Liver (tissue), 7 donors: ENCODE measurements at regions not wholly inside any gene's neighbourhood (a gene's known extent, or its start where the extent isn't known, plus 50 kb on each side); places are given as distances from the start of the nearest gene placed in this dataset.

Experiments used
- DNase-seq: peaks from one replicate; pipeline ENCODE4 v3.0.0-alpha.2; 2017; ENCODE audit warnings: low spot score
- H3K27ac ChIP-seq, 2 donors: one replicate each; pipeline ENCODE4 v1.7.0; 2013; ENCODE audit warnings: inconsistent platforms in 2 of 2, low read length in 2 of 2, control low read depth in 1 of 2, low read depth in 1 of 2, mild to moderate bottlenecking in 1 of 2
- H3K27me3 ChIP-seq, 4 donors: one replicate each; pipeline versions ENCODE4 v1.6.1 to v1.7.0; 2013; ENCODE audit warnings: low read length in 3 of 4, inconsistent platforms in 1 of 4, mild to moderate bottlenecking in 1 of 4, moderate library complexity in 1 of 4; ENCODE audit not compliant: control insufficient read depth in 4 of 4, insufficient read depth in 4 of 4
- H3K36me3 ChIP-seq, 4 donors: one replicate each; pipeline versions ENCODE4 v1.6.1 to v1.7.0; 2013; ENCODE audit warnings: low read length in 3 of 4, mild to moderate bottlenecking in 3 of 4, low read depth in 1 of 4, moderate library complexity in 1 of 4; ENCODE audit not compliant: control insufficient read depth in 4 of 4, insufficient read depth in 3 of 4
- H3K4me1 ChIP-seq, 4 donors: one replicate each; pipeline versions ENCODE4 v1.6.1 to v1.7.0; 2013; ENCODE audit warnings: low read length in 3 of 4, mild to moderate bottlenecking in 3 of 4, moderate library complexity in 1 of 4; ENCODE audit not compliant: control insufficient read depth in 4 of 4, insufficient read depth in 4 of 4
- H3K4me3 ChIP-seq, 3 donors: one replicate each; pipeline versions ENCODE4 v1.6.1 to v1.7.0; 2013; ENCODE audit warnings: low read length in 3 of 3, control low read depth in 1 of 3, low read depth in 1 of 3, mild to moderate bottlenecking in 1 of 3
- H3K9ac ChIP-seq, 2 donors: one replicate each; pipeline ENCODE4 v1.7.0; 2013; ENCODE audit warnings: low read length in 2 of 2, mild to moderate bottlenecking in 2 of 2, moderate library complexity in 2 of 2, control low read depth in 1 of 2, low read depth in 1 of 2
- H3K9me3 ChIP-seq, 4 donors: one replicate each; pipeline versions ENCODE4 v1.6.1 to v1.7.0; 2013; ENCODE audit warnings: low read length in 3 of 4; ENCODE audit not compliant: control insufficient read depth in 4 of 4
- EGR1 ChIP-seq, 2 donors: IDR thresholded peaks; 2 replicates each; pipeline ENCODE4 v1.6.1; 2016 to 2018; ENCODE audit warnings: antibody characterized with exemption in 2 of 2, low read depth in 2 of 2
- FOXA1 ChIP-seq: IDR thresholded peaks from 2 replicates; pipeline ENCODE4 v1.6.1; 2016; ENCODE audit warnings: antibody characterized with exemption
- FOXA2 ChIP-seq: IDR thresholded peaks from 2 replicates; pipeline ENCODE4 v1.6.1; 2016; ENCODE audit warnings: antibody characterized with exemption
- GABPA ChIP-seq, 2 donors: IDR thresholded peaks in 1 of 2; conservative IDR thresholded peaks in 1 of 2; 2 replicates each; pipeline ENCODE4 v1.6.1; 2016; ENCODE audit warnings: antibody characterized with exemption in 2 of 2, mild to moderate bottlenecking in 1 of 2, moderate library complexity in 1 of 2
- HNF4A ChIP-seq, 2 donors: conservative IDR thresholded peaks; 2 replicates each; pipeline ENCODE4 v1.6.1; 2016; ENCODE audit warnings: antibody characterized with exemption in 2 of 2, mild to moderate bottlenecking in 2 of 2
- HNF4G ChIP-seq: IDR thresholded peaks from 2 replicates; pipeline ENCODE4 v1.6.1; 2016; ENCODE audit warnings: antibody characterized with exemption
- JUND ChIP-seq, 2 donors: IDR thresholded peaks; 2 replicates each; pipeline ENCODE4 v1.6.1; 2016; ENCODE audit warnings: antibody characterized with exemption in 2 of 2
- NR2F2 ChIP-seq: IDR thresholded peaks from 2 replicates; pipeline ENCODE4 v1.6.1; 2016; ENCODE audit warnings: antibody characterized with exemption
- RAD21 ChIP-seq, 2 donors: IDR thresholded peaks; 2 replicates each; pipeline ENCODE4 v1.6.1; 2016; ENCODE audit warnings: antibody characterized with exemption in 2 of 2, mild to moderate bottlenecking in 2 of 2
- RXRA ChIP-seq, 2 donors: IDR thresholded peaks; 2 replicates each; pipeline ENCODE4 v1.6.1; 2017 to 2018; ENCODE audit warnings: antibody characterized with exemption in 2 of 2, mild to moderate bottlenecking in 1 of 2
- SP1 ChIP-seq: IDR thresholded peaks from 2 replicates; pipeline ENCODE4 v1.6.1; 2018; ENCODE audit warnings: antibody characterized with exemption, mild to moderate bottlenecking
- YY1 ChIP-seq: IDR thresholded peaks from 2 replicates; pipeline ENCODE4 v1.6.1; 2016; ENCODE audit warnings: antibody characterized with exemption, mild to moderate bottlenecking
- WGBS: extraction: QIAGEN DNeasy Blood & Tissue Kit; methylation state at CpG from one replicate; pipeline ENCODE4 v1.1.7; 2013; 5-methylcytosine and 5-hydroxymethylcytosine counted together
- TF ChIP-seq, protein P1 (sequence below): IDR thresholded peaks from 2 replicates; pipeline ENCODE4 v1.6.1; 2016; ENCODE audit warnings: antibody characterized with exemption
- TF ChIP-seq, protein P2 (sequence below): IDR thresholded peaks from 2 replicates; pipeline ENCODE4 v1.6.1; 2016; ENCODE audit warnings: antibody characterized with exemption, mild to moderate bottlenecking
- TF ChIP-seq, protein P3 (sequence below): IDR thresholded peaks from 2 replicates; pipeline ENCODE4 v1.6.1; 2016; ENCODE audit warnings: antibody characterized with exemption
- TF ChIP-seq, protein P4 (sequence below): IDR thresholded peaks from 2 replicates; pipeline ENCODE4 v1.6.1; 2016; ENCODE audit warnings: antibody characterized with exemption
- donor health status: healthy.
- donor health status: healthy.
- donor health status: healthy.
- donor health status: healthy.

DNA sequence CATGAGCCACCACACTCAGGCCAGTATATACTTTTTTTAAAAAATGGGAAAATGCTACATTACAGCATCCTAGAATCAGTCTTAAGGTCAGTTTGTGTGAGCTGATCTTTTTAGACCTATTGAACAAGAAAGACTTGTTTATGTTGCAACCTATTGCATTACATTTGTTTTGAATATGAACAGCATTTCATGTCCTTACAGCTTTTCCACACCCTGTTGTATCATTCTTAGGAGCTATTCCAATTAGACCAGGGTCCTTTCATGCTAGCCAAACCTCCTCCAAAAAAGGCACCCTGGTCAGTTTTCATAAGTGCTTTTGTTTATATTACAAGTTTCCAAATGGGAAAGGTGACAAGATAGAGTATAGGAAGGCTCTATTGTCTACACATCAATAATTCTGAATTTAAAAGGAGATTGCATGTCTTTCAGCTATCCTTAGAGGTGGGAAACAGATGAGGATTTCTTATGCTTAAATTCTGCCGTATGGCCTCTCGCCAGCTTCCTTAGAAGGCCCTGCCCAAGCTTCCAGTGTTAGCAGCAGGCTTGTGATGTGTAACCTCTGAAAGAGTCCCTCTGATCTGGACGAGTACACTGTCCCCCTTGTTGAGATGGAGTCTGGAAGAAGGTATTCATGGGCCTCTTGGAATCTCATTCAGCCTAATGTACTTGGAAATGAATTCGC, 171.9 kb downstream of the OTUD1 start:
- H3K9me3 ChIP-seq, result no peaks in the 10 kb centered on the region
- TF ChIP-seq RXRA (IDR thresholded peaks at IDR 0.05) (no peak), SP1 (no peak), NR2F2 (no peak), EGR1 (IDR thresholded peaks at IDR 0.05; ENCODE audit: low read depth in 2 of 2) (no peak), YY1 (no peak), HNF4G (no peak), FOXA1 (no peak), JUND (IDR thresholded peaks at IDR 0.05) (no peak)
- TF ChIP-seq, protein P1, sequence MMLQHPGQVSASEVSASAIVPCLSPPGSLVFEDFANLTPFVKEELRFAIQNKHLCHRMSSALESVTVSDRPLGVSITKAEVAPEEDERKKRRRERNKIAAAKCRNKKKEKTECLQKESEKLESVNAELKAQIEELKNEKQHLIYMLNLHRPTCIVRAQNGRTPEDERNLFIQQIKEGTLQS, result no peak
- TF ChIP-seq, protein P2, sequence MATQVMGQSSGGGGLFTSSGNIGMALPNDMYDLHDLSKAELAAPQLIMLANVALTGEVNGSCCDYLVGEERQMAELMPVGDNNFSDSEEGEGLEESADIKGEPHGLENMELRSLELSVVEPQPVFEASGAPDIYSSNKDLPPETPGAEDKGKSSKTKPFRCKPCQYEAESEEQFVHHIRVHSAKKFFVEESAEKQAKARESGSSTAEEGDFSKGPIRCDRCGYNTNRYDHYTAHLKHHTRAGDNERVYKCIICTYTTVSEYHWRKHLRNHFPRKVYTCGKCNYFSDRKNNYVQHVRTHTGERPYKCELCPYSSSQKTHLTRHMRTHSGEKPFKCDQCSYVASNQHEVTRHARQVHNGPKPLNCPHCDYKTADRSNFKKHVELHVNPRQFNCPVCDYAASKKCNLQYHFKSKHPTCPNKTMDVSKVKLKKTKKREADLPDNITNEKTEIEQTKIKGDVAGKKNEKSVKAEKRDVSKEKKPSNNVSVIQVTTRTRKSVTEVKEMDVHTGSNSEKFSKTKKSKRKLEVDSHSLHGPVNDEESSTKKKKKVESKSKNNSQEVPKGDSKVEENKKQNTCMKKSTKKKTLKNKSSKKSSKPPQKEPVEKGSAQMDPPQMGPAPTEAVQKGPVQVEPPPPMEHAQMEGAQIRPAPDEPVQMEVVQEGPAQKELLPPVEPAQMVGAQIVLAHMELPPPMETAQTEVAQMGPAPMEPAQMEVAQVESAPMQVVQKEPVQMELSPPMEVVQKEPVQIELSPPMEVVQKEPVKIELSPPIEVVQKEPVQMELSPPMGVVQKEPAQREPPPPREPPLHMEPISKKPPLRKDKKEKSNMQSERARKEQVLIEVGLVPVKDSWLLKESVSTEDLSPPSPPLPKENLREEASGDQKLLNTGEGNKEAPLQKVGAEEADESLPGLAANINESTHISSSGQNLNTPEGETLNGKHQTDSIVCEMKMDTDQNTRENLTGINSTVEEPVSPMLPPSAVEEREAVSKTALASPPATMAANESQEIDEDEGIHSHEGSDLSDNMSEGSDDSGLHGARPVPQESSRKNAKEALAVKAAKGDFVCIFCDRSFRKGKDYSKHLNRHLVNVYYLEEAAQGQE, result no peak
- H3K27ac ChIP-seq, result no peak overlapping the region
- H3K4me1 ChIP-seq, result no peaks in the 10 kb centered on the region
- no peaks in the 10 kb centered on the region for H3K27me3 ChIP-seq
- no peaks in the 10 kb centered on the region for H3K36me3 ChIP-seq
- 77% methylated on average over 4 of the region's 4 CpGs for WGBS
- H3K4me3 ChIP-seq, result no peak overlapping the region
- no peak for DNase-seq
- no peak overlapping the region for H3K9ac ChIP-seq

DNA sequence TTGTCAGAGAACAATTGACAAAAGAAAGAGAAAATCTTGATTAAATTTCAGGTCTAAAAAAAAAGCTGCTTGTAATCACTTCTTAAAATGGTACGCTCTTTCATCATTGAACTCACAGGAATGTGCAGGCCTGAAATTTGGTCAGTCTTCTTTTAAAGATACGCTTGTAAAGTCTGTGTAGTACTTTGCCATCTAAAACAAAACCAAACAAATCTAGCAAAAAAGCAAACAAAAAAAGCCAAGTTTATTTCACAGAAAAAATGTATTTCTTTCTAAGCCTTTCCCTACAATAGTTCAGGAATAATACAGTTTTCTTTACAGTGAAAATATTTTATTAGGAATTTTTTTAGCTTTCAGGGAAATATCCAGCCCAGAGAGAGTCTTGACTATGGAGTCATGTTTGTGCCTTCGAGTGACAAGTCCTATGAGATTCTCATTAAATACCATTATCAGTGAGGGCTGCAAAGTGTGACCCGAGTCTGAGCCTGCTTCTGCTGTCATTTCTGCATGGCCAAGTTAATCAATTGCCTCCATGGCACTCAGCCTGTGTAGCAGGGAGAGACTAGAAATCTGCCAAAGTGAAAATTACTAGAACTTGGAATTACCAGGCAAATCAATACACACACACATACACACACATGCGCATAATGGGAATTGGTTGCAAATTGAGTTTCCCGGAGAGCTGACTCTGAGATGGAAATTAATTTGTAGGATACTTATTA, 172.6 kb downstream of the OTUD1 start:
- WGBS, result 74% methylated on average over 6 of the region's 6 CpGs
- Histone ChIP-seq H3K27ac (no peak overlapping the region), H3K27me3 (no peaks in the 10 kb centered on the region), H3K36me3 (no peaks in the 10 kb centered on the region), H3K9me3 (no peaks in the 10 kb centered on the region), H3K4me1 (no peaks in the 10 kb centered on the region), H3K9ac (no peak overlapping the region), H3K4me3 (no peak overlapping the region)
- DNase-seq, result no peak
- no peak for TF ChIP-seq RAD21 (IDR thresholded peaks at IDR 0.05)
- TF ChIP-seq, protein P3, sequence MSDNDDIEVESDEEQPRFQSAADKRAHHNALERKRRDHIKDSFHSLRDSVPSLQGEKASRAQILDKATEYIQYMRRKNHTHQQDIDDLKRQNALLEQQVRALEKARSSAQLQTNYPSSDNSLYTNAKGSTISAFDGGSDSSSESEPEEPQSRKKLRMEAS, result no peak

DNA sequence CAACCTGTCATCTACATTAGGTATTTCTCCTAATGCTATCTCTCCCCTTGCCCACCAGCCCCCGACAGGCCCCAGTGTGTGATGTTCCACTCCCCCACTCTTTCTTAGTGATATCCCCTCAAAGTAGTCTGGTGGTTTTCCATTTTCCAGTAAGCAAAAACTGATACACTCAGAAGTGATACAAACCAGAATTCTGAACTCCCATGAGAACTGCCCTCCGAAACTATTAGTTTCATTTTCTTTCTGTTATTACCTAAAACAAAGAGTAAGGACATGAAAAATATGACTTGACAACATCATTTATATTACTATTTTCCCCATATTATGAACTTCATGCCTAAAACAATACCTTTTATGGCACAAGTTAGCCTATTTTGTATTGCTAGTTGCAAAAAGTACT, 175.0 kb downstream of the OTUD1 start:
- TF ChIP-seq, protein P4, sequence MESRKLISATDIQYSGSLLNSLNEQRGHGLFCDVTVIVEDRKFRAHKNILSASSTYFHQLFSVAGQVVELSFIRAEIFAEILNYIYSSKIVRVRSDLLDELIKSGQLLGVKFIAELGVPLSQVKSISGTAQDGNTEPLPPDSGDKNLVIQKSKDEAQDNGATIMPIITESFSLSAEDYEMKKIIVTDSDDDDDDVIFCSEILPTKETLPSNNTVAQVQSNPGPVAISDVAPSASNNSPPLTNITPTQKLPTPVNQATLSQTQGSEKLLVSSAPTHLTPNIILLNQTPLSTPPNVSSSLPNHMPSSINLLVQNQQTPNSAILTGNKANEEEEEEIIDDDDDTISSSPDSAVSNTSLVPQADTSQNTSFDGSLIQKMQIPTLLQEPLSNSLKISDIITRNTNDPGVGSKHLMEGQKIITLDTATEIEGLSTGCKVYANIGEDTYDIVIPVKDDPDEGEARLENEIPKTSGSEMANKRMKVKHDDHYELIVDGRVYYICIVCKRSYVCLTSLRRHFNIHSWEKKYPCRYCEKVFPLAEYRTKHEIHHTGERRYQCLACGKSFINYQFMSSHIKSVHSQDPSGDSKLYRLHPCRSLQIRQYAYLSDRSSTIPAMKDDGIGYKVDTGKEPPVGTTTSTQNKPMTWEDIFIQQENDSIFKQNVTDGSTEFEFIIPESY, result no peak
- TF ChIP-seq NR2F2, result no peak
- no peak for TF ChIP-seq FOXA1
- TF ChIP-seq, protein P3, result no peak
- TF ChIP-seq, protein P1, result no peak
- TF ChIP-seq RAD21 (IDR thresholded peaks at IDR 0.05), result no peak
- TF ChIP-seq, protein P2, result no peak
- no peak for TF ChIP-seq FOXA2
- no peak for TF ChIP-seq GABPA (IDR thresholded peaks at IDR 0.05 in 1 of 2, conservative IDR thresholded peaks at IDR 0.05 in 1 of 2)
- no peak for TF ChIP-seq SP1
- no peak for TF ChIP-seq YY1
- TF ChIP-seq HNF4G, result no peak
- TF ChIP-seq RXRA (IDR thresholded peaks at IDR 0.05), result no peak
- no peak for TF ChIP-seq HNF4A (conservative IDR thresholded peaks at IDR 0.05)
- H3K36me3 ChIP-seq, result no peaks in the 10 kb centered on the region
- WGBS, result 79% methylated on average over 2 of the region's 2 CpGs

More for the DNA sequence above, 175.0 kb downstream of the OTUD1 start:
- H3K9ac ChIP-seq, result no peak overlapping the region
- no peak for DNase-seq
- no peaks in the 10 kb centered on the region for H3K9me3 ChIP-seq
- H3K27ac ChIP-seq, result no peak overlapping the region
- H3K27me3 ChIP-seq, result peaks cover 0 to 2% (median 0%) of the 10 kb centered on the region in 4 donors
- H3K4me3 ChIP-seq, result no peak overlapping the region
- H3K4me1 ChIP-seq, result no peaks in the 10 kb centered on the region
